Heart right ventricle (tissue), 16 donors: ENCODE measurements at regions not wholly inside any gene's neighbourhood (a gene's known extent, or its start where the extent isn't known, plus 50 kb on each side); places are given as distances from the start of the nearest gene placed in this dataset.

Experiments used
- ATAC-seq, 8 donors: fragments of 200-7000 bp; cut with Tn5 transposase; one replicate each; pipeline ENCODE4 v1.9.1; 2020; ENCODE audit warnings: mild to moderate bottlenecking in 8 of 8, moderate library complexity in 8 of 8, moderate number of reproducible peaks in 1 of 8
- DNase-seq, 2 donors: peaks; one replicate each; pipeline ENCODE4 v3.0.0-alpha.2; 2020
- H3K27ac ChIP-seq, 10 donors: fragments of 200-600 bp; sonication (generic) in 2 of 10; one replicate each; pipeline versions ENCODE4 v1.5.0 to v1.8.0; 2020 to 2022; ENCODE audit warnings: mild to moderate bottlenecking in 3 of 10
- H3K27me3 ChIP-seq, 7 donors: fragments of 200-600 bp; one replicate each; pipeline ENCODE4 v1.8.0; 2021 to 2022; ENCODE audit warnings: mild to moderate bottlenecking in 2 of 7
- H3K36me3 ChIP-seq, 9 donors: fragments of 200-600 bp; sonication (generic) in 1 of 9; one replicate each; pipeline versions ENCODE4 v1.5.0 to v1.8.0; 2020 to 2022; ENCODE audit warnings: mild to moderate bottlenecking in 2 of 9
- H3K4me1 ChIP-seq, 9 donors: fragments of 200-600 bp; sonication (generic) in 1 of 9; one replicate each; pipeline versions ENCODE4 v1.5.0 to v1.8.0; 2020 to 2022; ENCODE audit warnings: mild to moderate bottlenecking in 4 of 9
- H3K4me3 ChIP-seq, 10 donors: fragments of 200-600 bp; sonication (generic) in 2 of 10; one replicate each; pipeline versions ENCODE4 v1.5.0 to v1.8.0; 2020 to 2022; ENCODE audit warnings: mild to moderate bottlenecking in 7 of 10, moderate library complexity in 2 of 10
- H3K9me3 ChIP-seq, 11 donors: fragments of 200-600 bp in 10 of 11; sonication (generic) in 2 of 11; one replicate each; pipeline versions ENCODE4 v1.5.0 to v1.8.0; 2013 to 2022; ENCODE audit warnings: mild to moderate bottlenecking in 2 of 11, control low read depth in 1 of 11, moderate library complexity in 1 of 11
- WGBS, 2 donors: extraction: QIAGEN DNeasy Blood & Tissue Kit; methylation state at CpG; one replicate each; pipeline ENCODE4 v1.1.7; 2013; ENCODE audit warnings: inconsistent platforms in 1 of 2; 5-methylcytosine and 5-hydroxymethylcytosine counted together
- intact Hi-C, 10 donors: fragments of 100-400 bp; cut with DNase I; formaldehyde crosslinking; loops; one replicate each; pipeline versions ENCODE4 v1.11.1 to v1.14.2; 2022
- TF ChIP-seq, protein P1 (sequence below), 9 donors: fragments of 200-600 bp; sonication (generic) in 2 of 9; IDR thresholded peaks; one replicate each; pipeline versions ENCODE4 v1.5.0 to v1.8.0; 2021 to 2022; ENCODE audit warnings: antibody characterized with exemption in 9 of 9, mild to moderate bottlenecking in 5 of 9, moderate library complexity in 1 of 9
- donor health status: Arrhythmogenic right ventricular cardiomyopathy.
- donor health status: ischemic (EF 13 %, LVEDD 7.1; RV severe dilation, severe dysfunction).
- donor health status: healthy with polysubstance abuse.
- donor health status: DM: no; HTN: yes; CAD: no.
- donor health status: DM: no; HTN: no; CAD: no.
- donor health status: ischemic (EF 25% LVEDD 6.9; RV normal size, moderate dysfunction).
- donor health status: ischemic (EF 25% LVEDD 5.7; RV mildly dilated, moderate dysfunction).
- donor health status: healthy.
- donor health status: DM: yes; HTN: yes; CAD: no.
- donor health status: Ischemic cardiomyopathy.
- donor health status: ischemic (EF 35%, LVEDD 5.7; RV mildly dilated, moderate dysfunction).
- donor health status: nonischemic (EF 11% LVEDD 7.7; RV severe dilation, severe dysfunction).
- donor health status: DM: yes; HTN: yes; CAD: no.
- donor health status: PGD.
- donor health status: ischemic (EF 29% LVEDD 5.4; RV normal size, mild dysfunction).
- donor health status: nonischemic (EF 23%, LVEDD 6.1; RV moderate dilation, normal function).

DNA sequence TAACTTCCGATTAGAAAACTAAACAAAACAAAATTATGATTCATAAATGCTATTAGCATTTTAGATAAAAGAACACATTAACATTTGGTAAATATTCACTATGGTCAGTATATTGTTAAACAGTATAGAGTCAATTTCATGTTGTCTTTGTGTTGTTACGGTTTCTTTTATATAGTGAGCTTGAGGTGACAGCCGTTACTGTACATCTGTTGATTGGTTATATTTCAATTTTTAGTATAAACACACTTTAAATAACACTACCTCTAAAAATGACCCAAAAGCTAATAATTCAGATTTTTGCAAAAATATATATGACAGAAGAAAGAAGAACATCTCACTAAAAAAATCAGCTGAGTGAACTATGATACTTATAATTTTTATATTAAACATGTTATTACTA, 249.0 kb upstream of the LUZP2 start:
- no peak overlapping the region for H3K27ac ChIP-seq
- WGBS, 2 donors = 85 to 92% methylated on average over 3 of the region's 3 CpGs
- DNase-seq (no peak), ATAC-seq (no peak)
- H3K4me3 ChIP-seq = no peak overlapping the region
- no peaks in the 10 kb centered on the region for H3K36me3 ChIP-seq
- H3K9me3 ChIP-seq = no peaks in the 10 kb centered on the region
- TF ChIP-seq, protein P1, sequence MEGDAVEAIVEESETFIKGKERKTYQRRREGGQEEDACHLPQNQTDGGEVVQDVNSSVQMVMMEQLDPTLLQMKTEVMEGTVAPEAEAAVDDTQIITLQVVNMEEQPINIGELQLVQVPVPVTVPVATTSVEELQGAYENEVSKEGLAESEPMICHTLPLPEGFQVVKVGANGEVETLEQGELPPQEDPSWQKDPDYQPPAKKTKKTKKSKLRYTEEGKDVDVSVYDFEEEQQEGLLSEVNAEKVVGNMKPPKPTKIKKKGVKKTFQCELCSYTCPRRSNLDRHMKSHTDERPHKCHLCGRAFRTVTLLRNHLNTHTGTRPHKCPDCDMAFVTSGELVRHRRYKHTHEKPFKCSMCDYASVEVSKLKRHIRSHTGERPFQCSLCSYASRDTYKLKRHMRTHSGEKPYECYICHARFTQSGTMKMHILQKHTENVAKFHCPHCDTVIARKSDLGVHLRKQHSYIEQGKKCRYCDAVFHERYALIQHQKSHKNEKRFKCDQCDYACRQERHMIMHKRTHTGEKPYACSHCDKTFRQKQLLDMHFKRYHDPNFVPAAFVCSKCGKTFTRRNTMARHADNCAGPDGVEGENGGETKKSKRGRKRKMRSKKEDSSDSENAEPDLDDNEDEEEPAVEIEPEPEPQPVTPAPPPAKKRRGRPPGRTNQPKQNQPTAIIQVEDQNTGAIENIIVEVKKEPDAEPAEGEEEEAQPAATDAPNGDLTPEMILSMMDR (IDR thresholded peaks at IDR 0.05) = no peak
- no peaks in the 10 kb centered on the region for H3K27me3 ChIP-seq
- intact Hi-C loops = no loop called here
- no peaks in the 10 kb centered on the region for H3K4me1 ChIP-seq

- ATAC-seq = no peak
- H3K4me3 ChIP-seq = no peak overlapping the region
- TF ChIP-seq, protein P1 (IDR thresholded peaks at IDR 0.05) = no peak
Measured at GRCh38 chr11:24249921-24250320, 246.9 kb upstream of the LUZP2 start.

DNA sequence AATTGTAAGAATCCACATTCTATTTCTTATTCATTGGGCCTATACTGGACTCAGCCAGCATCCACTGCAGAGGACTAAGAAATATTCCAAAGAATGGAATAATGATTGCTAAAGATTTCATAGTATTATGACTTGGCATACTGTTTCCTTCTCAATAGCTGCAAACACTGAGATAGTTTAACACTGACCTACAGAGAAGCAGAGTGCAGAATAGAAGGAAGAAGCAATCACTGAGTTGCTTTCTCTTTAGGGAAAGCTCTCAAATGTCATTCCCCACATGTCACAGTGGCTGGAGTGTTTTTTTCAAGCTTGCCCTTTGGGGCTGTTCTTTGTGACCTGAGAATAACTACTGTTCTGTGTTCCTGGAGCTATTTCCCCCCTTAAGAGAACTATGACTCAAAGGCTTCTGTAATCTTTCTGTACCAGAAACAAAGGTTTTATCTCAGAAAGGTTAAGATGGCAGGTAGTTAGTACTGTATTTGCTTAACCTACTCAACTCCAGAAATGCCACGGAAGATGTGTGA, 243.6 kb upstream of the LUZP2 start:
- H3K4me1 ChIP-seq = no peaks in the 10 kb centered on the region
- H3K36me3 ChIP-seq = no peaks in the 10 kb centered on the region
- no peaks in the 10 kb centered on the region for H3K9me3 ChIP-seq
- 57 to 72% methylated on average over 1 of the region's 1 CpG for WGBS, 2 donors
- TF ChIP-seq, protein P1 (IDR thresholded peaks at IDR 0.05) = no peak
- no peak for DNase-seq
- no peak for ATAC-seq
- intact Hi-C loops = no loop called here
- no peaks in the 10 kb centered on the region for H3K27me3 ChIP-seq
- no peak overlapping the region for H3K27ac ChIP-seq
- H3K4me3 ChIP-seq = no peak overlapping the region

More at GRCh38 chr11:24249921-24250320, 246.9 kb upstream of the LUZP2 start:
- H3K27me3 ChIP-seq = no peaks in the 10 kb centered on the region
- no peak overlapping the region for H3K27ac ChIP-seq
- no peak for DNase-seq
- intact Hi-C loops = no loop called here
- H3K9me3 ChIP-seq = no peaks in the 10 kb centered on the region
- WGBS, 2 donors = 63 to 69% methylated on average over 1 of the region's 1 CpG
- H3K4me1 ChIP-seq = no peaks in the 10 kb centered on the region
- H3K36me3 ChIP-seq = no peaks in the 10 kb centered on the region

DNA sequence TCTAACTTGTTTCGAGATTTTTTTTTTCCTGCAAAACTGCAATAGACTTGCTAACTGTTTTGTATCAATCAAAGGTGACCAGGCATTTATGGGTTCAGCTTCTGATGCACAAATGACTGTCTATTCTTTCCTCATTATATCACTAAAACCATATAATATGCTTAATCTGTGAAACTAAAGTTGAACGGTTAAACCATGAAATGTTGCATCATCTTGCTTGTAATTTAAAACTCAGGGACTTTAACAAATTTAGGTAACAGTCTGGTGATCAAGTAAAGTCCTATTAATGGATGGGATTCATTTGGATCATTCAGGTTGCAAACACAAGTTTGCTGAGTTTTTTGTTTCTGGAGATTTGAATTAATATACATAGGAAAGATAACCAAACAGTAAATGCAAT, 232.0 kb upstream of the LUZP2 start:
- Histone ChIP-seq H3K9me3 (peaks cover 0 to 4% (median 0%) of the 10 kb centered on the region in 11 donors), H3K4me1 (no peaks in the 10 kb centered on the region), H3K27ac (no peak overlapping the region), H3K36me3 (no peaks in the 10 kb centered on the region), H3K27me3 (no peaks in the 10 kb centered on the region), H3K4me3 (no peak overlapping the region)
- ATAC-seq (no peak), DNase-seq (no peak)
- TF ChIP-seq, protein P1 (IDR thresholded peaks at IDR 0.05) = no peak
- intact Hi-C loops = no loop called here
- WGBS, 2 donors = 75 to 81% methylated on average over 2 of the region's 2 CpGs
